ENCODE measurements at regions not wholly inside any gene's neighbourhood (a gene's known extent, or its start where the extent isn't known, plus 50 kb on each side); places are given as distances from the start of the nearest gene placed in this dataset.
"Not testable (repeated sequence)": the region's sequence is repeated elsewhere in the genome, so short reads cannot be mapped to it uniquely, and the experiment has no call there.

DNA sequence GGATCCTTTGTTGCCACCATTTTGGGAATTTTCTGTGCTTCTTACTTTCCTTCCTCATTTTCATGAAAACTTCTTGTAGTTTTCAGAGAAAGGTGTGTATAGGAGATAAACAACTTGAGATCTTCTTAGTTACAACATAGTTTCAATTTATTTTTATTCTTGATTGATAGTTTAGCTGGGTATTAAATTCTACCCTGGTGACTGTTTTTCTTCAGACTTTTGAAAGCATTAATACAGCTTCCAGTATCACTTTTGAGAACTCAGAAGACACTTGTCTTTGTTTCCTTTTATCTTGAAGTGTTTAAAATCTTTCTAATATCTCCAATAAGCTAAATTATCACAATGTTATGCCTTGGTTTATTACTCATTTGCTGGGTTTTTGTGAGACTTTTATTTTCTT is 167.5 kb upstream of the DPP10 start:
- no peak for DNase-seq

DNA sequence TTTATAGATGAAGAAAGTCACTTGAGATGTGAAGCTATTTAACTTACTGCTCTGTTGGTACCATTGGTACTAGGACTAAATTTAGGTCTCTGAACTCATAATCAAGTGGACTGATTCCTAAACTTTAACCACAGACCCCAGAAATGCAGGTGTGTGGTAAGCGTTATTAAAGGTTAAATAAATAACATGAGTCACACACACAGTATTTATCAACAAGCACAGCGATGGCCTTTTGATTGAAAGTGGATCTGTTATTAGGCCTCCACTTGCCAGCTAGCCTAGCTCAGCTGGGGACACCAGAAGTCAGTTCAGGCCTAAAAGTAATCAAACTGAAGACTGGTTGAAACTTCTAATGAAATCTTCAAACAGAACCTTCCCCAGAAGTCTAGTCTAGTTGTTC is 161.3 kb upstream of the DPP10 start:
- no peak for DNase-seq

DNA sequence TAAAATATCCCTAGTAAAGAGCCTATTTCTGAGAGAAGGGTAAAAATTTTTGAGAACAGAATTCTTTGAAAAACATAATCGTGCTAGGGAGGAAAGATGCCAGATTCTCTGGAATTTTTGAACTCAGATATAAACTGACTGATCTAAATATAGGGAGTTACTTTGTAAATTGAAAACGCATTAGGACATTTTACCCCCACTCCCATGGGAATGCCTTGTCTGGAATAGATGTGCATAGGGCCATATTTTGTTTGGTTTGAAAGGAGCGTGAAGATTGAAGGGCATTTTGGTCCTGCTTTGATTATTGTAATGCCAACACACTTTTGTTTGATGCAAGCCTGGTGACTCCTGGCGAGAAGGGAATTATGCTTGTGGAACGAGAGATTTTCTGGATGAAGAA is 158.7 kb upstream of the DPP10 start:
- no peak for DNase-seq

GRCh38 chr2:114286438-114286837 is 156.0 kb upstream of the DPP10 start:
- no peak for DNase-seq

DNA sequence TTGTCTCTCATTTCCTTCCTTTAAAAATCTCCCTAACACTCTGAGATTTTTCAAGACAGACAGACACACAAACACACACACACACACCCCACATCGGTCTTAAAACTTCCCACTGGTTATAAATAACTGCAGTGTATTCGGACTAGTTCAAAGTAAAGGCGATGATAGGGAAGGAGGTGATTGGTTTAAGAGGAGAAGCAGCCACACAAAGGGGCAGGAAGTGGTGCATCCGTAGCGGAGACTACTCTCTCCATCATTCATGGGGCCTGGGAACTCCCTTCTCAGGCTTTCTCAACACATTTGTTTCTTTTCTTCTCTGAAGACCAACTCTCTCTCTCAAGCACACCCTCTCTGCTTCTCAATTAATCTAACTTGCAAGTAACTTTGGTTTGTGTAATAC is 149.1 kb upstream of the DPP10 start:
- DNase-seq: no peak

GRCh38 chr2:114294741-114295140 is 147.7 kb upstream of the DPP10 start:
- DNase-seq: no peak

- DNase-seq: not testable (repeated sequence)
These were observed 142.1 kb upstream of the DPP10 start for GRCh38 chr2:114300351-114300750.

DNA sequence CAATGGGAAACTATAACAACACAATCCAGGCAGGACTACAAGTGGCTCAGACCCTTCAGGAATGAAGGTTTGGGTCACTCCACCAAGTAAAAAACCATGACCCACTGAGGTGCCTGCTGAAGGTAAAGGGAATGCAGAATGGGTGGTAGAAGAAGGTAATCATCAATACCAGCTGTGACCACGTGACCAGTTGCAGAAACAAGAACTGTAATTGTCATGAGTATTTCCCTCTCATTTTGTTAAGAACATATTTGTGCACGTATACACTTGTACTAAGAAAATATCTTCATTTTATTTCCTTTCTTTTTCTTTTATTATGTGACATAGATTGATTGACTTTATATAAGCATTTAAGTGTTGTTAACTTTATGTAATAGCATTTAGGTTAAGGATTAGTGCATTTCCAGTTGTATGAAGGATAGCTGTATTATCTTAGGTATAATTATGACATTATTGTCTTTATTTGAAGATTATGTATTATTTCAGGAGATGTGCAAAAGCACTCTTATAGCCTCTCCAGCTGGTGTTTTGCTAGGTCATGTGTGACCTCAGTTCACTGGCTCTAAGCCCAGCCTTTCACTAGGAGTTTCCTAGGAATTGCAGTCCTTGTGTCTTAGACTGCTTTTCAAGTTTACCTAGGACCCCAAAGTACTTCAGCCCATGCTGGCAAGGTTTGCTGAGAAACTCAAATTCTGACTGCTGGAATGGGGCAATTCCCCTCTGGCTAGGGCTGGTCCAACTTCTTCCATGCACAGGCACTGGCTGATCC is 125.7 kb upstream of the DPP10 start:
- no peak for DNase-seq

DNA sequence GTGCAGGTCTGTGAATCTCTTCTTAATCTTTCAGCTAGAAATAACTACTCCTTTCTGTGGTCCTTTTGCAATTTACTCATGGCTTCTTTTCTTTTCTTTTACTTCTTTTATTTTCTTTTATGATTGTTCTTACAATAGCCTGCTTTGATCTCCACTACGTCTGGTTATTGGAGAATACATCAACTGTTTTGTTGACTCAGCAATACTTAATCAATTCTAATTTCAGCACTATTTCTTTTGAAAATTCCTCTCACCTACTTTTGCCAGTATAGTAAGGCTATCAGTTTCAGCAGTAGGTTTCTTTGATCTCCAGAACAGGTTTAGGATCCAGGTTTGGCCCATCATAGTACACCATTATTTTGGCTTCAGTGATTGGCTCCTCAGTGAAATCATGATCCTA is 111.8 kb upstream of the DPP10 start:
- DNase-seq: no peak

GRCh38 chr2:114331934-114332333 is 110.5 kb upstream of the DPP10 start:
- no peak for DNase-seq

GRCh38 chr2:114345246-114345645 is 97.2 kb upstream of the DPP10 start:
- no peak for DNase-seq

DNA sequence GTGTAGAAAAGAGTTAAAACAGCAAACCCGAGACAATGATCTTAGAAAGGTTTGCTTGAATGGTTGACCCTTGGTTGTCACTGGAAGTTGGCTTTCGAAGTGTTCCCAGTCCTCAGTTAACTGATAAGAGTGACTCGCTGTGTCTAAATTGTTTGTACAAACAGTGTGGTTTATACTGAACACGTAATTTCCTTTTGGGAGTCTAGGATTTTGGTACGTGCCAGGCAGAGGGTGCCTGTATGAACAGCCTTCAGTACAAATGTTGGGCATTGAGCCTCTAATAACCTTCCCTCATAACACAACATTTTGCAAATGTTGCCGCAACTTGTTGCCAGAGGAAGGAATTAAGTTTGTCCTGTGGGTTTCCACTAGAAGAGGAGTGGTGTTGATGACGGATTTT is 95.8 kb upstream of the DPP10 start:
- DNase-seq: no peak

- DNase-seq: no peak
These were observed 92.2 kb upstream of the DPP10 start for GRCh38 chr2:114350186-114350725.

DNA sequence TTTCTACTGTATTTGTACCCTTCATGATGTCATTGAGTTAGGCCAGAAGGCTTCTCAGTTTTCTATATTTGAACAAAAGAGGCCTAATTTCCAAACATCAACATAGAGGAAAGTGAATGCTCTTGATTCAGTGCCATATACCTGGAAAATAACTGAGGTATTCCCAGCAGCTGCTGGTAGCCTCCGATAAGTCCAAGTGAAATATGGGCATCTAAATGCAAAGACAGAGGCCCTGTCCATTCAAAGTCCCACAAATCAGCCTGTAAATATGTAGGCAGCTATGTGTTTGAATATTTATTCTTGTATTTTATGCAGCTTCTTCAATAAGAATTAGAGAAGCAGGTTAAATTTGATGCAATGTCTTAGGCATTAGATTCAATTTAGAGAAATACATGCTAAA is 89.5 kb upstream of the DPP10 start:
- DNase-seq: no peak

DNA sequence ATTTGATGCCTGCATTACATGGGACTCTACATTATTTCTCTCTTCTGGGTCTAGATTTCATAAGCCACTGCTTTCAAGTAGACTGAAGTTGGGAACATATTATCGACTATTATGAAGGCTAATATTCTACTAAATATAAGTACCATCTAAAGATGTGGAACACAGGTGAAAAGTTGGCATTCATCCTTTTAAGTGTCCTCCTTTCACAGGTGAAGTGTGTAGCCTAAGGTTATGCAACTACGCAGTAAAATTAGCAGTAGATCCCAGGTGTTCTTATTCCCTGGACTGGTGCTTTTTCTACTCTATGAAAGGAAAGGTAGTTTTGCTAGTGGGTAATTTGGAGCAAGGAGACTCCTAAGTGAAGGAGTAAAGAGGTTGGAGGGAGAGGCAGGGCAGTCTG is 88.2 kb upstream of the DPP10 start:
- no peak for DNase-seq

DNA sequence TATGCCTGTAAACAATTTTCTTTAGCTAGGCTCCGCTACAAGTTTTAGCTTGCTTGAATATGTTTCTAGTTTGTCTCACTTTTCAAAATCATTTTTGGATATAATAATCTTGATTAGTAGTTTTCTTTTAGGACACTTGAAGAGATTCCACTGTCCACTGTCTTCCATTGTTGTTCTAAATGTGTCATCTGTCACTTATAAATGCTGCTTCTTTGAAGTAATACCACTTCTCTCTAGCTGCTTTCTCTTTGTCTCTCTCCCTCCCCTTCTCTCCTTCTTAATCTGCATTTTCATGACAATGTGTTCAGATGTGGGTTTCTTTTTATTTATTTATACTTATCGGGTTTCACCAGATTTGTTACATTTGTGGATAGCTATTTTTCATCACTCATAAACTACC is 73.7 kb upstream of the DPP10 start:
- no peak for DNase-seq

DNA sequence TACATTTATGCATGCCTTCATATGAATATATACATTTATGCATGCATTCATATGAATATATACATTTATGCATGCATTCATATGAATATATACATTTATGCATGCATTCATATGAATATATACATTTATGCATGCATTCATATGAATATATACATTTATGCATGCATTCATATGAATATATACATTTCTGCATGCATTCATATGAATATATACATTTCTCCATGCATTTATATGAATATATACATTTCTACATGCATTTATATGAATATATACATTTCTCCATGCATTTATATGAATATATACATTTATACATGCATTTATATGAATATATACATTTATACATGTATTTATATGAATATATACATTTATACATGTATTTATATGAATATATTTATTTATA is 70.7 kb upstream of the DPP10 start:
- not testable (repeated sequence) for DNase-seq

DNA sequence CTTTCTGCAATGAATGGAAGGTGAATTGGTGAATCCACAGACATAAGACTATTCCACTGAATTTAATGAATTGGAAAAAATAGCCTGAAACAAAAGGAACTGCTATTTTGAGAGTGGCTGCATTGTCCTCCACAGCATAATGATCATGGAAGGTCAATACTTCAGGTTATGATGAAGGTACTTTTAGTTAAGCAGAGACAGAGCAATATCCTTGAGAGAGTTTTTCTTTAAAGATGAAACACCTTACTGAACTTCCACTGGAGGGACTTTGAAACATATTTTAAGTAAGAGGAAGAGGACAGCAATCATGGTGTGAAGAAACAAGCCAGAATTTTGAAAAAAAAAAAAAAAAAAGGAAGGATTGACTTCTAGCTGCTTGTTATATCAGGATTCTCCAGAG is 68.8 kb upstream of the DPP10 start:
- DNase-seq: no peak

- DNase-seq: no peak
These were observed 58.0 kb upstream of the DPP10 start for GRCh38 chr2:114384441-114384840.

DNA sequence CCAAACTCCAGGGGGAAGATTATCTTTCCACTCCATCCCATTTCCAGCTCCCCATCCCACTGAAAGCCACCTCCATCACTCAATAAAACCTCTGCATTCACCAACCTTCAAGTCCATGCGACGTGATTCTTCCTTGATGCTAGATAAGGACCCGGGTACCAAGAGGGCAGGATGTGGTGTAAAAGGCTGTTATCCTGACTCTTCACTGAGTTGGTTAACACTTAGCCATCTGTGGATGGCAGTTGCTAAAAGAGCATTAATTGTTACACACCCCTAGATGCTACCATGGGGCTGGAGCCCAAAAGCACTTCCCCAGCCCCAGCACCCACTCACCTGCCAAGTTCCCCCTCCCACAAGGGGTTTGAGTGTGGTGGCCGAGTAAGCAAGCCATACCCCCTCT is 53.4 kb upstream of the DPP10 start:
- no peak for DNase-seq
